Sigmoid colon (tissue), 6 donors: ENCODE measurements at regions not wholly inside any gene's neighbourhood (a gene's known extent, or its start where the extent isn't known, plus 50 kb on each side); places are given as distances from the start of the nearest gene placed in this dataset.

ENCODE experiments used
- DNase-seq: peaks from one replicate; pipeline ENCODE4 v3.0.0-alpha.2; 2019
- H3K27ac ChIP-seq, 4 donors: fragments of 200-600 bp; sonication (generic); one replicate each; pipeline ENCODE4 v1.5.1; 2016 to 2019; ENCODE audit warnings: mild to moderate bottlenecking in 1 of 4
- H3K27me3 ChIP-seq, 3 donors: fragments of 200-600 bp; sonication (generic); one replicate each; pipeline ENCODE4 v1.5.1; 2019; ENCODE audit warnings: mild to moderate bottlenecking in 1 of 3
- H3K36me3 ChIP-seq, 4 donors: fragments of 200-600 bp; sonication (generic); one replicate each; pipeline ENCODE4 v1.5.1; 2016 to 2019
- H3K4me1 ChIP-seq, 4 donors: fragments of 200-600 bp; sonication (generic); one replicate each; pipeline ENCODE4 v1.5.1; 2017 to 2019
- H3K4me3 ChIP-seq, 4 donors: fragments of 200-600 bp; sonication (generic); one replicate each; pipeline ENCODE4 v1.5.1; 2017 to 2019; ENCODE audit warnings: mild to moderate bottlenecking in 2 of 4, moderate library complexity in 1 of 4
- H3K9me3 ChIP-seq, 4 donors: fragments of 200-600 bp in 3 of 4; sonication (generic) in 3 of 4; one replicate each; pipeline versions ENCODE4 v1.5.1 to v1.6.1; 2013 to 2019
- EP300 ChIP-seq, 4 donors: sonication (generic); formaldehyde crosslinking; IDR thresholded peaks; one replicate each; pipeline ENCODE4 v1.6.1; 2017; ENCODE audit warnings: antibody characterized with exemption in 4 of 4
- POLR2A ChIP-seq, 2 donors: fragments of 450-650 bp; IDR thresholded peaks; one replicate each; pipeline ENCODE4 v1.6.1; 2016; ENCODE audit warnings: antibody characterized with exemption in 2 of 2, mild to moderate bottlenecking in 2 of 2, moderate library complexity in 2 of 2
- POLR2AphosphoS5 ChIP-seq, 4 donors: sonication (generic); formaldehyde crosslinking; IDR thresholded peaks; one replicate each; pipeline ENCODE4 v1.6.1; 2017; ENCODE audit warnings: antibody characterized with exemption in 4 of 4
- WGBS, 2 donors: extraction: QIAGEN DNeasy Blood & Tissue Kit; methylation state at CpG; one replicate each; pipeline ENCODE4 v1.1.7; 2013; 5-methylcytosine and 5-hydroxymethylcytosine counted together
- intact Hi-C: fragments of 100-400 bp; cut with DNase I; formaldehyde crosslinking; loops from one replicate; pipeline ENCODE4 v1.15.1; 2023
- TF ChIP-seq, protein P1 (sequence below), 4 experiments: fragments of 450-650 bp in 3 of 4; fragments of 200-600 bp in 1 of 4; IDR thresholded peaks; one replicate each; pipeline ENCODE4 v1.5.1; 2016 to 2019; ENCODE audit warnings: antibody characterized with exemption in 4 of 4, mild to moderate bottlenecking in 3 of 4, moderate library complexity in 2 of 4
- donor health status: healthy with polysubstance abuse.
- donor health status: healthy.

DNA sequence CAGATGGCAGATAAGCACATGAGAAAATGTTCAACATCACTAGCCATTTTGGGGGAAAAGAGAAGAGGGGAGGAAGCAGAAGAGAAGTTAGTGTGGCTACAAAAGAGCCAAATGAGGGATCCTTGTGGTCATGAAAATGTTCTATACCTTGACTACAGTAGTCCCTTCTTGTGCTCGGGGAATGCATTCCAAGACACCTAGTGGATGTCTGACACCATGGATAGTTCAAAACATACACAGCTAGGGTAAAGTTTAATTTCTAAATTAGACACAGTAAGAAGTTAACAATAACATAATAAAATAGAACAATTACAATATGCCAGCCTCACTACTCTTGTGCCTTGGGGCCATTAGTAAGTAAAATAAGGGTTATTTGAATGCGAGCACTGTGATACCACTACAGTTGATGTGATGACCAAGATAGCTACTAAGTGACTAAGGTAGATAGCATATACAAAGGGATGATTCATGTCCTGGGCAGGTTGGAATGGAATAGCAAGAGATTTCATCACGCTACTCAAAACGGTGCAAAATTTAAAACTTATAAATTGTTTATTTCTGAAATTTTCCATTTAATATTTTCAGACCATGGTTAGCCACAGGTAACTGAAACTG is 344.1 kb downstream of the NR2F1-AS1 start:
- Histone ChIP-seq H3K36me3 (no peaks in the 10 kb centered on the region), H3K27ac (no peak overlapping the region), H3K4me3 (no peak overlapping the region), H3K4me1 (no peaks in the 10 kb centered on the region), H3K9me3 (no peaks in the 10 kb centered on the region), H3K27me3 (no peaks in the 10 kb centered on the region)
- WGBS, 2 donors = 94 to 95% methylated on average over 4 of the region's 4 CpGs
- intact Hi-C loops = no loop called here
- TF ChIP-seq EP300 (IDR thresholded peaks at IDR 0.05) (no peak), POLR2AphosphoS5 (IDR thresholded peaks at IDR 0.05) (no peak), POLR2A (IDR thresholded peaks at IDR 0.05) (no peak)
- TF ChIP-seq, protein P1, sequence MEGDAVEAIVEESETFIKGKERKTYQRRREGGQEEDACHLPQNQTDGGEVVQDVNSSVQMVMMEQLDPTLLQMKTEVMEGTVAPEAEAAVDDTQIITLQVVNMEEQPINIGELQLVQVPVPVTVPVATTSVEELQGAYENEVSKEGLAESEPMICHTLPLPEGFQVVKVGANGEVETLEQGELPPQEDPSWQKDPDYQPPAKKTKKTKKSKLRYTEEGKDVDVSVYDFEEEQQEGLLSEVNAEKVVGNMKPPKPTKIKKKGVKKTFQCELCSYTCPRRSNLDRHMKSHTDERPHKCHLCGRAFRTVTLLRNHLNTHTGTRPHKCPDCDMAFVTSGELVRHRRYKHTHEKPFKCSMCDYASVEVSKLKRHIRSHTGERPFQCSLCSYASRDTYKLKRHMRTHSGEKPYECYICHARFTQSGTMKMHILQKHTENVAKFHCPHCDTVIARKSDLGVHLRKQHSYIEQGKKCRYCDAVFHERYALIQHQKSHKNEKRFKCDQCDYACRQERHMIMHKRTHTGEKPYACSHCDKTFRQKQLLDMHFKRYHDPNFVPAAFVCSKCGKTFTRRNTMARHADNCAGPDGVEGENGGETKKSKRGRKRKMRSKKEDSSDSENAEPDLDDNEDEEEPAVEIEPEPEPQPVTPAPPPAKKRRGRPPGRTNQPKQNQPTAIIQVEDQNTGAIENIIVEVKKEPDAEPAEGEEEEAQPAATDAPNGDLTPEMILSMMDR (IDR thresholded peaks at IDR 0.05) = no peak
- DNase-seq = no peak

DNA sequence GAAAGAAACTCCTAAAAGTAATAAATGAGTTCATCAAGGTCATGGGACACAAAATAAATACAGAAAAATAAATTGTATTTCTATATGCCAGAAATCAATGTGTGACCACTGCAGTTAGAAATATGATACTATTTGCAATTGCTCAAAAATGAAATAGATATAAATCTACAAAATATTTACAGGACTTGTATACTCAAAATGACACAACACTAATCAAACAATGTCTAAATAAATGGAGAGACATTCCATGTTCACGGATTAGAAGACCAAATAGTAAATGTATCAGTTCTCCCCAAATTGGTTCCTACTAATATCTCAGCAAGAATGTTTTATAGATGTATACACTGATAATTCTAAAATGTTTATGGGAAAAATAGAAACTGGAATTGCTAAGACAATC is 345.3 kb downstream of the NR2F1-AS1 start:
- H3K36me3 ChIP-seq = no peaks in the 10 kb centered on the region
- no peak for DNase-seq

GRCh38 chr5:93226202-93226735 is 354.8 kb downstream of the NR2F1-AS1 start:
- no peak for DNase-seq
- Histone ChIP-seq H3K4me3 (no peak overlapping the region), H3K9me3 (no peaks in the 10 kb centered on the region), H3K27ac (peak overlapping the region in 1 of 4 donors; percentile 9), H3K36me3 (no peaks in the 10 kb centered on the region), H3K4me1 (no peaks in the 10 kb centered on the region), H3K27me3 (no peaks in the 10 kb centered on the region)
- intact Hi-C loops = no loop called here
- WGBS, 2 donors = 17 to 45% methylated on average over 1 of the region's 1 CpG
- TF ChIP-seq EP300 (IDR thresholded peaks at IDR 0.05) (no peak), POLR2AphosphoS5 (IDR thresholded peaks at IDR 0.05) (no peak), POLR2A (IDR thresholded peaks at IDR 0.05) (no peak)
- TF ChIP-seq, protein P1 (IDR thresholded peaks at IDR 0.05) = no peak

More for the DNA sequence above, 345.3 kb downstream of the NR2F1-AS1 start:
- no peak for TF ChIP-seq EP300 (IDR thresholded peaks at IDR 0.05)
- TF ChIP-seq POLR2AphosphoS5 (IDR thresholded peaks at IDR 0.05) = no peak
- TF ChIP-seq POLR2A (IDR thresholded peaks at IDR 0.05) = no peak
- TF ChIP-seq, protein P1 (IDR thresholded peaks at IDR 0.05) = no peak
- Histone ChIP-seq H3K27ac (no peak overlapping the region), H3K4me1 (no peaks in the 10 kb centered on the region), H3K9me3 (no peaks in the 10 kb centered on the region), H3K4me3 (no peak overlapping the region), H3K27me3 (no peaks in the 10 kb centered on the region)
- intact Hi-C loops = no loop called here
- 58 to 86% methylated on average over 1 of the region's 1 CpG for WGBS, 2 donors

GRCh38 chr5:93225748-93226147 is 355.3 kb downstream of the NR2F1-AS1 start:
- no peak for DNase-seq
- H3K27me3 ChIP-seq = no peaks in the 10 kb centered on the region
- WGBS, 2 donors = 29 to 62% methylated on average over 1 of the region's 1 CpG
- peak overlapping the region in 1 of 4 donors; percentile 9 for H3K27ac ChIP-seq
- H3K4me1 ChIP-seq = no peaks in the 10 kb centered on the region
- TF ChIP-seq POLR2A (IDR thresholded peaks at IDR 0.05) = no peak
- intact Hi-C loops = no loop called here
- no peak overlapping the region for H3K4me3 ChIP-seq
- no peaks in the 10 kb centered on the region for H3K9me3 ChIP-seq
- H3K36me3 ChIP-seq = no peaks in the 10 kb centered on the region

DNA sequence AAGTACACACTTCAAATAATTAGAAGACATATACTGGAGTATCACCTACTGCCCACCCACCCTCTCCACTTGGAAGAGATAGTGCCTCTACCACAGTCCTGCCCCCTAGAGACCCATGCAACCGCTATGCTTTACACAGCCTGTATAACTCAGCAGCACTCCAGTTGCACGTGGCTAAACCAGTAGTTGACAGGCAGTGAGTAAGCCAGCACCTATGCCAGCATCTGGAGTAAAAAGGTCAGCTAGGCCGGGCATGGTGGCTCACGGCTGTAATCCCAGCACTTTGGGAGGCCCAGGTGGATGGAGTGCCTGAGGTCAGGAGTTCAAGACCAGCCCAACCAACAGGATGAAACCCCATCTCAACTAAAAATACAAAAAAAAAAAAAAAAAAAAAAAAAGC is 356.4 kb downstream of the NR2F1-AS1 start:
- no peaks in the 10 kb centered on the region for H3K4me1 ChIP-seq
- no peak for DNase-seq
- H3K27ac ChIP-seq = no peak overlapping the region
- H3K36me3 ChIP-seq = no peaks in the 10 kb centered on the region
- H3K27me3 ChIP-seq = no peaks in the 10 kb centered on the region
- H3K4me3 ChIP-seq = no peak overlapping the region
- WGBS, 2 donors = 88% methylated on average over 4 of the region's 4 CpGs
- intact Hi-C loops = no loop called here
- no peaks in the 10 kb centered on the region for H3K9me3 ChIP-seq
- TF ChIP-seq POLR2A (IDR thresholded peaks at IDR 0.05) (no peak), POLR2AphosphoS5 (IDR thresholded peaks at IDR 0.05) (no peak)

GRCh38 chr5:93221773-93222172 is 359.2 kb downstream of the NR2F1-AS1 start:
- TF ChIP-seq POLR2AphosphoS5 (IDR thresholded peaks at IDR 0.05) (no peak), EP300 (IDR thresholded peaks at IDR 0.05) (no peak), POLR2A (IDR thresholded peaks at IDR 0.05) (no peak)
- TF ChIP-seq, protein P1 (IDR thresholded peaks at IDR 0.05) = no peak
- no peak overlapping the region for H3K27ac ChIP-seq
- H3K36me3 ChIP-seq = no peaks in the 10 kb centered on the region
- H3K27me3 ChIP-seq = no peaks in the 10 kb centered on the region
- intact Hi-C loops = no loop called here
- no peaks in the 10 kb centered on the region for H3K9me3 ChIP-seq
- no peak overlapping the region for H3K4me3 ChIP-seq
- no peak for DNase-seq
- no peaks in the 10 kb centered on the region for H3K4me1 ChIP-seq
- 91 to 93% methylated on average over 1 of the region's 1 CpG for WGBS, 2 donors
